ENCODE measurements at regions not wholly inside any gene's neighbourhood (a gene's known extent, or its start where the extent isn't known, plus 50 kb on each side); places are given as distances from the start of the nearest gene placed in this dataset.

GRCh38 chr2:220181165-220181564 lies 553.7 kb downstream of the SLC4A3 start:
- TF ChIP-seq PRDM10 (tag by site-specific recombination; IDR thresholded peaks at IDR 0.05) (no peak), ZNF530 (tag by site-specific recombination; IDR thresholded peaks at IDR 0.05; ENCODE audit: low read depth) (no peak), ZNF16 (tag by site-specific recombination; IDR thresholded peaks at IDR 0.05; ENCODE audit: low read depth) (no peak), ZNF654 (tag by site-specific recombination; IDR thresholded peaks at IDR 0.05; ENCODE audit: low read depth) (no peak), ZFP3 (tag by site-specific recombination; IDR thresholded peaks at IDR 0.05; ENCODE audit: low read depth) (no peak), ZNF600 (tag by site-specific recombination; IDR thresholded peaks at IDR 0.05) (no peak), ZNF391 (tag by site-specific recombination; IDR thresholded peaks at IDR 0.05; ENCODE audit: borderline replicate concordance, low read depth) (no peak)
- H3K4me1 ChIP-seq (ENCODE audit: control insufficient read depth, insufficient read depth, low read length) = no peaks in the 10 kb centered on the region
- no peaks in the 10 kb centered on the region for H3K9me3 ChIP-seq (ENCODE audit: control insufficient read depth, insufficient read depth, low read depth, low read length)
- no peaks in the 10 kb centered on the region for H3K36me3 ChIP-seq (ENCODE audit: control insufficient read depth in 2 of 2, insufficient read depth in 1 of 2, low read length in 2 of 2)
- H3K27ac ChIP-seq (ENCODE audit: extremely low read depth, low read depth, low read length) = no peak overlapping the region
- CTCF ChIA-PET = interaction anchor here (0.7 kb wide), 1 partner anchor 243 kb away, joined by 3 read pairs; no protein-coding TSS in a partner anchor
- POLR2A ChIA-PET = no interaction called here
- no peak overlapping the region for H3K4me3 ChIP-seq (ENCODE audit: low read depth, low read length)

- Histone ChIP-seq H3K4me1 (ENCODE audit: control insufficient read depth, insufficient read depth, low read length) (no peaks in the 10 kb centered on the region), H3K9me3 (ENCODE audit: control insufficient read depth, insufficient read depth, low read depth, low read length) (no peaks in the 10 kb centered on the region), H3K36me3 (ENCODE audit: control insufficient read depth in 2 of 2, insufficient read depth in 1 of 2, low read length in 2 of 2) (no peaks in the 10 kb centered on the region), H3K27ac (ENCODE audit: extremely low read depth, low read depth, low read length) (no peak overlapping the region), H3K4me3 (ENCODE audit: low read depth, low read length) (no peak overlapping the region)
- ChIA-PET CTCF (no interaction called here), POLR2A (no interaction called here)
- TF ChIP-seq ZNF555 (tag by site-specific recombination; conservative IDR thresholded peaks at IDR 0.05) (no peak), ZNF514 (tag by site-specific recombination; IDR thresholded peaks at IDR 0.05) (no peak), ZNF747 (tag by site-specific recombination; IDR thresholded peaks at IDR 0.05) (no peak), FEZF1 (tag by site-specific recombination; IDR thresholded peaks at IDR 0.05) (no peak), ZNF398 (tag by site-specific recombination; IDR thresholded peaks at IDR 0.05) (no peak), ZNF132 (tag by site-specific recombination; IDR thresholded peaks at IDR 0.05; ENCODE audit: borderline replicate concordance) (no peak), HOXD13 (CRISPR knock-in tag; IDR thresholded peaks at IDR 0.05; ENCODE audit: borderline replicate concordance) (no peak), INSM2 (tag by site-specific recombination; IDR thresholded peaks at IDR 0.05) (no peak), ZNF571 (tag by site-specific recombination; IDR thresholded peaks at IDR 0.05) (no peak), ZBTB6 (tag by site-specific recombination; IDR thresholded peaks at IDR 0.05) (no peak), ZNF692 (tag by site-specific recombination; IDR thresholded peaks at IDR 0.05) (no peak), PBX3 (CRISPR knock-in tag; IDR thresholded peaks at IDR 0.05) (no peak), REPIN1 (tag by site-specific recombination; IDR thresholded peaks at IDR 0.05; ENCODE audit: low read depth) (no peak), ZNF350 (tag by site-specific recombination; IDR thresholded peaks at IDR 0.05) (no peak), ZNF670 (tag by site-specific recombination; IDR thresholded peaks at IDR 0.05; ENCODE audit: low read depth) (no peak), ZNF214 (tag by site-specific recombination; IDR thresholded peaks at IDR 0.05; ENCODE audit: borderline replicate concordance) (no peak)
These were observed 555.4 kb downstream of the SLC4A3 start for GRCh38 chr2:220182790-220183189.
